ENCODE measurements at regions not wholly inside any gene's neighbourhood (a gene's known extent, or its start where the extent isn't known, plus 50 kb on each side); places are given as distances from the start of the nearest gene placed in this dataset.
"Not testable (repeated sequence)": the region's sequence is repeated elsewhere in the genome, so short reads cannot be mapped to it uniquely, and the experiment has no call there.

GRCh38 chr16:76984196-76984595 lies 206.8 kb upstream of the MON1B start:
- no peak for DNase-seq (ENCODE audit: low spot score)

- DNase-seq (ENCODE audit: low spot score), result no peak
These were observed 205.5 kb upstream of the MON1B start for GRCh38 chr16:76985392-76986045.

- no peak for DNase-seq (ENCODE audit: low spot score)
These were observed 202.5 kb upstream of the MON1B start for GRCh38 chr16:76988526-76988925.

- DNase-seq (ENCODE audit: low spot score), result no peak
These were observed 188.3 kb upstream of the MON1B start for GRCh38 chr16:77002644-77003043.

GRCh38 chr16:77009453-77009852 lies 181.5 kb upstream of the MON1B start:
- no peak for DNase-seq (ENCODE audit: low spot score)

GRCh38 chr16:77014441-77014840 lies 176.5 kb upstream of the MON1B start:
- DNase-seq (ENCODE audit: low spot score), result no peak

GRCh38 chr16:77030600-77030999 lies 160.4 kb upstream of the MON1B start:
- DNase-seq (ENCODE audit: low spot score), result no peak

GRCh38 chr16:77033516-77033915 lies 157.5 kb upstream of the MON1B start:
- no peak for DNase-seq (ENCODE audit: low spot score)

GRCh38 chr16:77035361-77035760 lies 155.6 kb upstream of the MON1B start:
- no peak for DNase-seq (ENCODE audit: low spot score)

- DNase-seq (ENCODE audit: low spot score), result no peak
These were observed 153.2 kb upstream of the MON1B start for GRCh38 chr16:77037696-77038347.

- no peak for DNase-seq (ENCODE audit: low spot score)
These were observed 149.5 kb upstream of the MON1B start for GRCh38 chr16:77041468-77041867.

- DNase-seq (ENCODE audit: low spot score), result peak; percentile 53
These were observed 147.9 kb upstream of the MON1B start for GRCh38 chr16:77043076-77043475.

GRCh38 chr16:77046206-77046605 lies 144.8 kb upstream of the MON1B start:
- no peak for DNase-seq (ENCODE audit: low spot score)

GRCh38 chr16:77048085-77048484 lies 142.9 kb upstream of the MON1B start:
- no peak for DNase-seq (ENCODE audit: low spot score)

GRCh38 chr16:77049577-77049976 lies 141.4 kb upstream of the MON1B start:
- no peak for DNase-seq (ENCODE audit: low spot score)

- not testable (repeated sequence) for DNase-seq (ENCODE audit: low spot score)
These were observed 134.4 kb upstream of the MON1B start for GRCh38 chr16:77056597-77056996.

- no peak for DNase-seq (ENCODE audit: low spot score)
These were observed 133.7 kb upstream of the MON1B start for GRCh38 chr16:77057161-77057774.

GRCh38 chr16:77059446-77059845 lies 131.5 kb upstream of the MON1B start:
- DNase-seq (ENCODE audit: low spot score), result no peak

- DNase-seq (ENCODE audit: low spot score), result no peak
These were observed 130.4 kb upstream of the MON1B start for GRCh38 chr16:77060614-77061013.

GRCh38 chr16:77062878-77063675 lies 127.9 kb upstream of the MON1B start:
- DNase-seq (ENCODE audit: low spot score), result no peak

- no peak for DNase-seq (ENCODE audit: low spot score)
These were observed 127.3 kb upstream of the MON1B start for GRCh38 chr16:77063676-77064016.

- no peak for DNase-seq (ENCODE audit: low spot score)
These were observed 127.0 kb upstream of the MON1B start for GRCh38 chr16:77064037-77064436.

Data from RKO (cell line).